OCI-LY1 (cell line): ENCODE measurements at regions not wholly inside any gene's neighbourhood (a gene's known extent, or its start where the extent isn't known, plus 50 kb on each side); places are given as distances from the start of the nearest gene placed in this dataset.

ENCODE experiments used
- H2AFZ ChIP-seq: fragments of 200-600 bp; sonication (generic), shearing (Covaris generic); 2 replicates; pipeline ENCODE4 v1.6.0; 2014; ENCODE audit warnings: antibody characterized with exemption, mild to moderate bottlenecking, low read length
- H3F3A ChIP-seq: fragments of 200-600 bp; sonication (generic), shearing (Covaris generic); 2 replicates; pipeline ENCODE4 v1.6.0; 2014; ENCODE audit warnings: mild to moderate bottlenecking, antibody characterized with exemption, low read length, moderate library complexity; ENCODE audit not compliant: insufficient read depth
- H3K27ac ChIP-seq: fragments of 200-600 bp; sonication (generic); 2 replicates; pipeline ENCODE4 v1.5.1; 2014; ENCODE audit warnings: low read length, mixed run types, mild to moderate bottlenecking, low read depth; ENCODE audit not compliant: poor library complexity, severe bottlenecking
- H3K27me3 ChIP-seq: fragments of 200-600 bp; sonication (generic); 2 replicates; pipeline ENCODE4 v1.6.0; 2014; ENCODE audit warnings: antibody characterized with exemption, mild to moderate bottlenecking, low read length, moderate library complexity; ENCODE audit not compliant: insufficient read depth
- H3K36me3 ChIP-seq: fragments of 200-600 bp; sonication (generic); 2 replicates; pipeline ENCODE4 v1.6.1; 2014; ENCODE audit warnings: mild to moderate bottlenecking, antibody characterized with exemption, low read length, moderate library complexity, mixed read lengths; ENCODE audit not compliant: insufficient read depth
- H3K4me1 ChIP-seq: fragments of 200-600 bp; sonication (generic); 2 replicates; pipeline ENCODE4 v1.5.1; 2014; ENCODE audit warnings: mild to moderate bottlenecking, low read length, moderate library complexity; ENCODE audit not compliant: insufficient read depth, severe bottlenecking
- H3K4me2 ChIP-seq: fragments of 200-600 bp; sonication (generic), shearing (Covaris generic); 2 replicates; pipeline ENCODE4 v1.6.1; 2014; ENCODE audit warnings: low read length
- H3K4me3 ChIP-seq: fragments of 200-600 bp; sonication (generic); 2 replicates; pipeline ENCODE4 v1.5.1; 2014; ENCODE audit warnings: low read length, low read depth, mild to moderate bottlenecking, mixed read lengths; ENCODE audit not compliant: poor library complexity, severe bottlenecking
- H3K79me2 ChIP-seq: fragments of 200-600 bp; shearing (Covaris generic); 2 replicates; pipeline ENCODE4 v1.6.1; 2016; ENCODE audit warnings: mixed run types, low read length, mixed read lengths; ENCODE audit not compliant: insufficient read depth
- H3K9ac ChIP-seq: fragments of 200-600 bp; sonication (generic), shearing (Covaris generic); 2 replicates; pipeline ENCODE4 v1.6.1; 2014; ENCODE audit warnings: mild to moderate bottlenecking, low read length, mixed read lengths
- H3K9me2 ChIP-seq: fragments of 200-600 bp; sonication (generic), shearing (Covaris generic); 2 replicates; pipeline ENCODE4 v1.6.1; 2014; ENCODE audit warnings: low read depth, mild to moderate bottlenecking, low read length, mixed read lengths
- H3K9me3 ChIP-seq: fragments of 200-600 bp; shearing (Covaris generic); 2 replicates; pipeline ENCODE4 v1.6.1; 2014; ENCODE audit warnings: low read length, mixed read lengths
- H4K20me1 ChIP-seq: fragments of 200-600 bp; sonication (generic), shearing (Covaris generic); 2 replicates; pipeline ENCODE4 v1.6.0; 2016; ENCODE audit warnings: mild to moderate bottlenecking, low read length; ENCODE audit not compliant: insufficient read depth
- EZH2 ChIP-seq: fragments of 200-600 bp; sonication (generic), shearing (Covaris generic); IDR thresholded peaks from 2 replicates; pipeline ENCODE4 v1.8.0; 2017; ENCODE audit warnings: borderline replicate concordance, mixed run types, mild to moderate bottlenecking, antibody characterized with exemption, low read length, moderate library complexity, mixed read lengths
- TF ChIP-seq, protein P1 (sequence below): fragments of 200-600 bp; sonication (generic), shearing (Covaris generic); IDR thresholded peaks from 2 replicates; pipeline ENCODE4 v1.5.1; 2017; ENCODE audit warnings: mild to moderate bottlenecking, antibody characterized with exemption, low read length, moderate library complexity, mixed read lengths

DNA sequence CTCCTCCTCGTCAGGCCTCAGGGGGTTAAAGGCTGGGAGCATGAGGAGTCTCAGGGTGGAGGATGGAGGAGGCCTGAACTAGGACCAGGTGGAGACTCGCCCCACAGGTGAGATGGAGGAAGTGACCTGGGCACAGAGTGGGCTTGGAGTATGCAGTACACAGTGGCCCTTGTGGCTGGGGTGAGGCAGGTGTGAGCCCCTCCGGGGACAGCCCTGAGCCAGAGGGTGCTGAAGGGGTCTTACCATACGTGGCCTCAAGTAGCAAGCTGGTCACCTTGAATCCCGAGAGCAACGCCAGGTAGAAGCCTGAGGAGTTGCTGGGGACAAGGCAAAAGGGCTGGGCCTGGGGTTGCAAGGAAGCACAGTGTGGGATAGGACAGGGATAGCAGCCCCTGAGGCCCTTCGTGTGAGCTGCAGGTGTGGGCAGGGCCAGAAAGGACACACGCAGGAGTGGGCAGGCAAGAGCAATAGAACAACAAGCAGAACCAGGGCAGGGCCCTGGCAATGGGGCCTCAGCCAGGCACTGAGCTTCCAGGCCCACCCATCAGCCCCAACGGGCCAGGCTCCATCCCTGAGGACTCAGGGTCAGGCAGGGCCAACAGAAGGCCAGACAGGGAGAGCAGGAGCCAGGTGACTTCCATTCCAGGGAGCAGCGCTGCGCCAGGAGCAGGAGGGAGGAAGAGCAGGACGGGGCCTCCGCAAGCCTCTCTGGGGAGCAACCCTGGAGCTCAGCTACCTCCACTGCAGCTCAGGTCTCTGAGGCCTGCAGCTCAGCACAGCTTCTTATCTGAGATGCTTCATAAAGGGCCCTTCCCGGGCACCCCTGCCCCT is 64.2 kb upstream of the TNRC6C start:
- no peak overlapping the region for H3K27ac ChIP-seq
- no peaks in the 10 kb centered on the region for H3K79me2 ChIP-seq
- H3F3A ChIP-seq, result no peaks in the 10 kb centered on the region
- no peak overlapping the region for H3K4me2 ChIP-seq
- H3K9me2 ChIP-seq, result no peaks in the 10 kb centered on the region
- no peak overlapping the region for H3K9ac ChIP-seq
- TF ChIP-seq EZH2, result no peak
- TF ChIP-seq, protein P1, sequence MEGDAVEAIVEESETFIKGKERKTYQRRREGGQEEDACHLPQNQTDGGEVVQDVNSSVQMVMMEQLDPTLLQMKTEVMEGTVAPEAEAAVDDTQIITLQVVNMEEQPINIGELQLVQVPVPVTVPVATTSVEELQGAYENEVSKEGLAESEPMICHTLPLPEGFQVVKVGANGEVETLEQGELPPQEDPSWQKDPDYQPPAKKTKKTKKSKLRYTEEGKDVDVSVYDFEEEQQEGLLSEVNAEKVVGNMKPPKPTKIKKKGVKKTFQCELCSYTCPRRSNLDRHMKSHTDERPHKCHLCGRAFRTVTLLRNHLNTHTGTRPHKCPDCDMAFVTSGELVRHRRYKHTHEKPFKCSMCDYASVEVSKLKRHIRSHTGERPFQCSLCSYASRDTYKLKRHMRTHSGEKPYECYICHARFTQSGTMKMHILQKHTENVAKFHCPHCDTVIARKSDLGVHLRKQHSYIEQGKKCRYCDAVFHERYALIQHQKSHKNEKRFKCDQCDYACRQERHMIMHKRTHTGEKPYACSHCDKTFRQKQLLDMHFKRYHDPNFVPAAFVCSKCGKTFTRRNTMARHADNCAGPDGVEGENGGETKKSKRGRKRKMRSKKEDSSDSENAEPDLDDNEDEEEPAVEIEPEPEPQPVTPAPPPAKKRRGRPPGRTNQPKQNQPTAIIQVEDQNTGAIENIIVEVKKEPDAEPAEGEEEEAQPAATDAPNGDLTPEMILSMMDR, result no peak
- no peaks in the 10 kb centered on the region for H3K4me1 ChIP-seq
- no peaks in the 10 kb centered on the region for H3K36me3 ChIP-seq
- peaks cover 5% of the 10 kb centered on the region for H3K27me3 ChIP-seq
- no peak overlapping the region for H2AFZ ChIP-seq
- H3K4me3 ChIP-seq, result no peak overlapping the region
- no peaks in the 10 kb centered on the region for H4K20me1 ChIP-seq
- no peaks in the 10 kb centered on the region for H3K9me3 ChIP-seq

DNA sequence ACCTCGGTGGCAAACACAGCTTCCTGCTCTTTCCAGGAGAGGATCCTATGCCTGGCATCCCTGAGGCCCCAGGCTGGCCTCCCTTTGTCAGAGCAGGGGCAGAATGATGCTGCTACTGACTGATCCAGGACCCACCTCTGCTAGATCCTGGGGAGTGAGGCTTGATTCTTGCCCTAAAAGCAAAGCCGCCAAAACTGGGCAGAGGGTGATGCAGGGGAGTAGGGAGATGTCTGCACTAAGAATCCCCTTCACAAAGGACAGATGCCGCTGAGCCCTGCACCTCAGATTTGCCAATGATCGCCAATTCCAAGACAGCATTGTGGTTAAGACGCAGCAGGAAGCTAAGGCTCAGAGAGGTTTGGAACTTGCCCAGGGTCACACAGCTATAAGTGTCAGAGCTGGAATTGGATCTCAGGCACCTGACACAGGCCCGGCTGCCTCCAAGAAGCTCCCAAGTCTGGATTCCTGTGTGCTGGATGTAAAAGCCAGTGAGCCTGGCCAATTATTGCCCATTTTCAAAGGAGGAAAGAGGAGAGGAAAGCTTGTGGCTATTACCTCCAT is 60.7 kb upstream of the TNRC6C start:
- Histone ChIP-seq H4K20me1 (no peaks in the 10 kb centered on the region), H3K27me3 (peaks cover 5% of the 10 kb centered on the region; the same call in 1 of the 2 replicates), H3K4me3 (no peak overlapping the region), H3F3A (no peaks in the 10 kb centered on the region), H3K9me3 (no peaks in the 10 kb centered on the region), H3K4me1 (no peaks in the 10 kb centered on the region), H2AFZ (no peak overlapping the region), H3K9ac (no peak overlapping the region), H3K79me2 (no peaks in the 10 kb centered on the region), H3K36me3 (no peaks in the 10 kb centered on the region), H3K27ac (no peak overlapping the region), H3K9me2 (no peaks in the 10 kb centered on the region), H3K4me2 (no peak overlapping the region)
- TF ChIP-seq, protein P1, result no peak
- no peak for TF ChIP-seq EZH2

- H3F3A ChIP-seq, result no peaks in the 10 kb centered on the region
- peaks cover 5% of the 10 kb centered on the region; the same call in 1 of the 2 replicates for H3K27me3 ChIP-seq
- no peaks in the 10 kb centered on the region for H4K20me1 ChIP-seq
- no peak overlapping the region for H2AFZ ChIP-seq
- no peak overlapping the region for H3K27ac ChIP-seq
- no peak overlapping the region for H3K4me2 ChIP-seq
- no peaks in the 10 kb centered on the region for H3K4me1 ChIP-seq
- no peaks in the 10 kb centered on the region for H3K79me2 ChIP-seq
- no peaks in the 10 kb centered on the region for H3K36me3 ChIP-seq
- H3K9me2 ChIP-seq, result no peaks in the 10 kb centered on the region
- no peak overlapping the region for H3K9ac ChIP-seq
- H3K9me3 ChIP-seq, result no peaks in the 10 kb centered on the region
- H3K4me3 ChIP-seq, result no peak overlapping the region
- no peak for TF ChIP-seq EZH2
- TF ChIP-seq, protein P1, result no peak
These were observed 59.7 kb upstream of the TNRC6C start for GRCh38 chr17:77898521-77899434.
